ENCODE measurements at regions not wholly inside any gene's neighbourhood (a gene's known extent, or its start where the extent isn't known, plus 50 kb on each side); places are given as distances from the start of the nearest gene placed in this dataset.

GRCh38 chr3:167091226-167091625 lies 288.9 kb downstream of the ZBBX start:
- TF ChIP-seq CTCF (optimal IDR thresholded peaks at IDR 0.05 in 1 of 3, IDR thresholded peaks at IDR 0.05 in 1 of 3, conservative IDR thresholded peaks at IDR 0.05 in 1 of 3; ENCODE audit: extremely low read depth in 1 of 3, insufficient read depth in 2 of 3, low read length in 3 of 3) (no peak), EZH2 (IDR thresholded peaks at IDR 0.05; ENCODE audit: low read length) (no peak)

Data from keratinocyte (primary cell).